HG03066 (cell line): ENCODE measurements at regions not wholly inside any gene's neighbourhood (a gene's known extent, or its start where the extent isn't known, plus 50 kb on each side); places are given as distances from the start of the nearest gene placed in this dataset.

Source experiments
- ATAC-seq: cut with Tn5 transposase; IDR thresholded peaks from one replicate; pipeline ENCODE4 v1.9.1; 2021; ENCODE audit warnings: low read depth; ENCODE audit not compliant: unreplicated experiment

- ATAC-seq: no peak
These were observed 156.9 kb upstream of the GLI2 start for GRCh38 chr2:120578576-120579352.

DNA sequence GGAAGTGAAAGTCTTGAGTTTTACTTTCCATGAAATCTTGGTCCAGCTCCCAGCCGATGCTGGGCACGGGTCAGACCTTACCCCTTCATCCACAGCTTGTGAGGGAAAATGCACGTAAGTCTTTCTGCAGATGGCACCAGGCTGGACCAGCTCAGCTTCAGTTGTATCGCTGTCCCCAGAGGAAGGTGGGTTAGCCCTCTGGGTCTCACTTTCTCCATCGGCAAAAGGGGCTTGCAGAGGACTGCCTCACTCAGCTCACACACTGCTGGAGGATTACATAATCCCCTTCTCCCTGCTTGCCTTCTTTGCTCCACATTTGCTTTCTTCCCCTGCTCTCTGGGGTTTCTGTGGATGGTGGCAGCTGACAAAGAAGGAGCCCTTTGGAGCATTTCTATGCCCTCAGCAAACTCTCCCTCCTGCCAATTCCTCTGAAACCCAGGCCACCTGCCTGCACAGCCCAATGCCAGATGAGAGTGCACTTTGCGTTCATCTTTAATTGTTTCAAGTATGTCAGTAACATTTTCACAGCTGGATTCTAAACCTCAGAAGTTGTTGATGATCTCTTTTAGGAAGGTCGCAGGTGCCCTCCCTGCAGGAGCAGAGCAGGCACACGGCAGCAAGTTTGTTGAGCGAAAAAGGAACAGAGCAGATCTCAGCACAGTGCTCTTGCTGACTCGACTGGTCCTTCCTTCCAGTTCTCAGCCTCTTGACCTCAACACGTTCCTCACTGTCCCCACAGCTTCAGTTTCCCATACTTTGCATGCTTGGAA is 155.6 kb upstream of the GLI2 start:
- ATAC-seq: no peak

- ATAC-seq: no peak
These were observed 155.0 kb upstream of the GLI2 start for GRCh38 chr2:120580709-120581108.

DNA sequence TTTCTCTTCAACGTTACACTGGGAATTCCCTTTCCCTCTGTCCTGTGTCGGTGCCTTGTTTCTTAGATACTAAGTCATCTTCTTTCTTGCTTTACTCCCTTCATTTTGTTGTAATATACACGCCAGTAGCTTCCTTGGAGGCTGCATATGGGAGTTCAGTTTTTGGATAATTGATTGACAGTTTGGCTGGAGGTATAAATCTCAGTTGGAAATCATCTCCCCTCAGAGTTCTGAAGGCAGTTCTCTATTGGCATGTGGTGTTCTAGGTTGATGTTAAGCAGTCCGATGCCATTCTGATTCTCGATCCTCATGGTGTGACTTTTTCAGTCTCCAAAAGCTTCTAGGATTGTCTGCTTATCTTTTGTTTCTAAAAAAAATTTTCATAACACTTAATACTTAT is 152.5 kb upstream of the GLI2 start:
- no peak for ATAC-seq

DNA sequence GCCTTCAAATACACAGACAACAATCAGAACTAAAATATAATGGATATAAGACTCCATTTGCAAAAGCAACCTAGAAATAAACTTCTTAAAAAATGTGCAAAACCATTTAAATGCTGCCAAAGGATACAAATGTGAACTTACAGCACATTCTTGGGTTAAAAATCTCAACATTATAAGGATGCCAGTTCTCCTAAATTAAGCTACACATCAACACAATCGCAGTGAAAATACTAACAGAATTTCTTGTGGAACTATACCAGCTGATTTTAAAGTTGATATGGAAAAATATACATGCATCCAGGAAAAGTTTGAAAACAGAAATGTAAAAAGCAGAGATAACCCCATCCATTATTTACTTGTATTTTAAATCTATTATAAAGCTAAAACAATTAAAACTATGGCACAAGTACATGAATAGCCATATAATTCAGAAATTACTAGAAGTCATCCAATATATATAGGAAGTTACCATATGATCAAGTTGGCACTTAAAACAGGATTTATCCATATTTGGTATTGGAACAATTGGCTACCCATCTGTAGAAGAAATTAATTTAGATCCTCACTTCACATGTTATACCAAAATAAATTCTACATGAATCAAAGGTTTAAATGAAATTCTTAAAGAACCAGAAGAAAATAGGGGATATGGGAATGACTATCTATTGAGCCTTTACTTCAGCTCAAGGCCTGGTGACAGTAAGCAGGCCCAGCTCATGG is 151.7 kb upstream of the GLI2 start:
- ATAC-seq: no peak

DNA sequence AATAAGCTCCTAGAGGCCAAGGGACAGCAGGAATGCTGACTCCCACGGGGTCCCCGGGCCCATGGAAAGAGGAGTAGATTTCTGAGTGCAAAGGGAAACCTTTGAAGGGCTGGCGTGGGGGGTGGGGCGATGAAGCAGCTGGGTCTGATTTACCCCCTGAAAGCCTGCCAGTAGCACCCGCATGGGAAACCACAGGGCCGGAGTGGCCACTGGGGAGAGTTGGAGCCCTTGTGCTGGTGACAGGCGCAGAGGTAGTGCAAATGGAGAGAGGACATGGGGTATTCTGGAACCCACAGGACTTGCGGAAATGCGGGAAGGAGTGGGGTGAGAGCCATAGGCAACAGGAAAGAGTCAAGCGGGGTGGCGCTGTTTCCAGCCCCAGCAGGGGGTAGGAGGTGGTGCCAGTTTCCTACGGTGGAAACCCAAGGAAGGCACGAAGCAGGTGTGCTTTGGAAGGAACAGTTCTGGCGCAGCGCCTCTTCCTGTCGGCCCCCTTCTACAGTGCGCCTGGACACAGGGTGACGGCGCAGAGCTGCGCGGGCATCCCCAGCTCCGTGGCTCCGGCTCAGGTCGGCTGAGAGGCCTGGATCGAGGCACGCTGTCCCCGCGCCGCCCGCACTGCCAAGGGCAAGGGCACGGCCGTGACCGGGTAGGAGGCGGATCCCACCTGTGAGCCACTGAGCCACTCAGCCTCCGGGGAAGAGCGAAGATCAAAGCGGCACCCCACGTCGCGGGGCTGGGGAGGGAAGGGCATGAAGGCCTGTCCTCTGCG is 149.0 kb upstream of the GLI2 start:
- no peak for ATAC-seq

DNA sequence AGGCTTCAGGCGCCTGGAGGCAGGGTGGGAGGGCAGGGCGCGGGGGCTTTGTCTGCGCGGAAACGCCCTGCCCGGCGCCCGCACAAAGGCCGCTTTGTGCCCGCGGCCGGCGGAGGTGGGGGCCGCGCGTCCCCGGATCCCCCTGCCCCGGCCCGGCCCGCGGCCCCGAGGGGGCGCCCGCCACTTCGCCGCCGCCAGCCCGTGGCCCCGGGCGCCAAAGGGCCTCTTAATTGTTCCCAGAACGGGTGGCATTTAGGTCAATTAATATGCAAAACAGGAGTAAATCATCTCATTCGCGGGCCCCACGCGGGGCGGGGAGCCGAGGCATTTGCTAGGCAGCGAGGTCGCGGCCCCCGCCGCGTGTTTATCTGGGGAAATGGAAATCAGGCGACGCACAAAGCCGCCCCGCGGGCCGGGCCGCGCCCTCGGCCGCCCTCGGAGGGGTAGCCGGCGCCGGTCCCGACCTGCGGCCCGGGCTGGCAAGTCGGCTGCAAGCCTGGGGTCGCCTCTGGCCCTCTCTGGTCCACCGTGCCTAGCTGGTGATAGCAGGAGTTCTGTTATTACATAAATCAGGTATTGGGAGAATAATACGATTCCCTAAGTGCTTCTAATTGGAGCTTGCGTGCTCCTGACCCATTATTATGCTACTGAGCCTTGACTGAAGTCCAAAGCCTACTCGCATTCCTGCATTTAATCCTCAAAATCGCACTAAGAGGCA is 148.2 kb upstream of the GLI2 start:
- no peak for ATAC-seq

DNA sequence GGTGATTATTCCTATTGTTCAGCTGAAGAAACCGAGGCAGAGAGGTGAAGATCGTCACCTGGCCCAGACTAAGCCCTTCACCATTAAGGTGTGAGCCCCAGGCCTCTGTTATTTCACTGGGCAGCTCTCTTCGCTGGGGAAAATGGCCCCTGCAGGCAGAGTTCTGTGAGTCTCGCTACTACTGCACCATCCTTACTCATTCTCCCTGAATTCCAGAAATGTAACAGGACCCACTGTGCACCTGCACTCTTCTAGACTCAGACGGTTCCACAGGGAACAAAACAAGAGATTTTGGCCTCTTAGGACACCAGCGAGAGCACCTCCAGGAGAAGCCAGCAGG is 147.7 kb upstream of the GLI2 start:
- ATAC-seq: no peak

DNA sequence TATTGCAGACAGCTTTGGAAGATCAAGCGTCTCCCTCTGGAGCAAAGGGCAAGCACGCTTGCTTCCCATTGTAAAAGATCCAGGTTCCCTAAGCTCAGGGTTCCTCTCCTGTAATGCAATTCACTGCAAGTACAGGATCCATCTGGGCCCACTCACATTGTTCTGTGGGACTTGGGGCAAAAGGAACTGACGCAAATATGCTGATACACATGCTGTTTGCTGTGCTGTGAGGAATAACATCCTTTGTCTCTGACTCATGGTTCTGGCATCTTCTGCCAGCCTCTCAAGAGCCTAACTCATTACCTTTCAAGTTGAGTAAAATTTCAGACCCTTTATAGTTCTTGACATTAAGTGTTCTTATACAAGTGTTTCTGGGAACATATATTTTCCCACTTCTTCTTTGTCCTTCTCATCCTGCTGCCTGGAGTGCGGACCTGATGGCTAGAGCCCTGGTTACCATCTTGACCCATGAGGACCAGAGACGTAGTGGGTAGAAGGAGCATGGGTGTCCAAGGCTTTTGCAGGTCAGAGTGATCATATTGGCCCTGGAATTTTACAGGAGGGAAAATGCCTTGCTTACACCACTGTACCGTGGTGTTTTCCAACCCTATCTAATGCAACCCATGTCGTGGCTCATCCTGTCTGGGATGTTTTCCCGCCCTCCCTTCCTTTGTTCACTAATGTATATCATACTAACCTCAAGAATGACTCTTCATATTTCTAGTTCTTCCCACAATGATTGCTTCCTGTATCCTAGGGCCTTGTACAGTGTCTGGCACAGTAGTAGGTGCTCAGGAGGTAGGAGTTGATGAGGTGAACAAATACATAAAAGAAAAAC is 145.7 kb upstream of the GLI2 start:
- ATAC-seq: no peak

DNA sequence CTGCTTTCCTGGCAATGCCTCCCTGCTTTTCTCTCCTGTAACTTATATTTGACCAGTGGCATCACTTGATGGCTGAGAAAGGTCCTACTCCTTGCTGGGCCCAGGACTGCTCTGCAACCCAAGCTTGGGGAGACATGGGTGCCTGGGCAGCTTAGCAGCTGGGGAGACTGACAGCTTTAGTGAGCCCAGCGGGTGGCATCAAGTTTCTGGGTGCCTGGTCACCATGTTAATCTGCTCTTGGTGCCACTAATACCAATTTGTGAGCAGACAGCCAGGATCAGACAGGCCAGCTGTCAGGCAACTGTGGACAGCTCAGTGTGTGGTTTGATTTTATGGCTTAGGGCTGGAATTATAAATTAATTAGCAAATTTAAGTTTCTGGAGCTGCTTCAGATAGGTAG is 144.8 kb upstream of the GLI2 start:
- ATAC-seq: no peak

DNA sequence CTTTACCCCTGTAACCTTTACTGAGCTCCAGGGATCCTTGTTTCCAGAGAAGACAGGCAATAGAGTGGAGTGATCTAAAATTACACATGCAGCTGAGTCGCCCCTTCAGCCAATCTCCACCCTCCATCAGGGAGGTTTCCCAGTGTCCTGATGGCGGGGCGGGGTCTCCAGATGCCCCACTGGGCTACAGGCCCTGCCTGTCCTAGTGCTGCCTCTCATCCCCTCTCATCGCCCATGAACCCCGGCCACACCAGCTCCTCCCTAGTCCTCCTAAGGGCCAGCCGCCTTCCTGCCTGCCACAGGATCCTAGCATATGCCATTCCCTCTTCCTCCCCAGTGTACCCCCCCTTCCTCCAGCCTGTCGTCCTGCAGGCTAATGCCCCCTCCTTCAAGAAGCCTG is 144.1 kb upstream of the GLI2 start:
- ATAC-seq: no peak

- ATAC-seq: no peak
These were observed 143.6 kb upstream of the GLI2 start for GRCh38 chr2:120592084-120592483.

DNA sequence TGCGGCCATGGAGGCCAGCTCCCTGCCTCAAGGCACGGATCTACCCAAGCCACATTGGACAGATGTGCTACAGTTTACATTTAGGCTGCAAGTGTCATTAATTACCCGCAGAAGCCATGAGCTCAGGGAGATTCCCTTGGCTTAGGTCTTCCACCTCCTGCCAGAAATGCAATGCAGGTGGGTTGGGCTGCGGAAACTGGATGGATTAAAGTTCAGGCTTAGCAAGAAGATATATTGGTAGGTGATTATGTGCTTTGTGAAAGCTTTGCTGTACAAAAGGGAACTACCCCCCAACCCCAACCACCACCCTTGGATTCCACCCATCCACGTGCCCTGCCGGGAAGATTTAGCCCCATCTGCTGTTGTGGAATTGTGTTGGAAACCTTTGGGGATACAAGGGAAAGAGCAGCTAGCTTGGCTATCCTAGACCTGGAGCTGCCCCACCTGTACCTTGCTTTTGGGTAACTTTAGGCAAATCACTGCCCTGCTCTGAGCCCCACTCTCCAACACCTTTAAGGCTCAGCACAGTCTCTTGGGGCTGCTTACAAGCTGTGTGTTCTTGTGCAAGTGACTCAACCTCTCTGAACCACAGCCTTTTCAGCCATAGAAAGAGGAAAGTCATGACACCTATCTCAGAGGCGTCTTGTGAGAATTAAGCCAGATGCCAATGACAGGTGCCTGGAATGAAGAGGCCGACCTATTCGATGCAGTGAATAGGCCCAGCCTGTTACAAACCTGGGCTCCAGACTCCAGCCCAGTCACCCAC is 141.6 kb upstream of the GLI2 start:
- ATAC-seq: no peak

DNA sequence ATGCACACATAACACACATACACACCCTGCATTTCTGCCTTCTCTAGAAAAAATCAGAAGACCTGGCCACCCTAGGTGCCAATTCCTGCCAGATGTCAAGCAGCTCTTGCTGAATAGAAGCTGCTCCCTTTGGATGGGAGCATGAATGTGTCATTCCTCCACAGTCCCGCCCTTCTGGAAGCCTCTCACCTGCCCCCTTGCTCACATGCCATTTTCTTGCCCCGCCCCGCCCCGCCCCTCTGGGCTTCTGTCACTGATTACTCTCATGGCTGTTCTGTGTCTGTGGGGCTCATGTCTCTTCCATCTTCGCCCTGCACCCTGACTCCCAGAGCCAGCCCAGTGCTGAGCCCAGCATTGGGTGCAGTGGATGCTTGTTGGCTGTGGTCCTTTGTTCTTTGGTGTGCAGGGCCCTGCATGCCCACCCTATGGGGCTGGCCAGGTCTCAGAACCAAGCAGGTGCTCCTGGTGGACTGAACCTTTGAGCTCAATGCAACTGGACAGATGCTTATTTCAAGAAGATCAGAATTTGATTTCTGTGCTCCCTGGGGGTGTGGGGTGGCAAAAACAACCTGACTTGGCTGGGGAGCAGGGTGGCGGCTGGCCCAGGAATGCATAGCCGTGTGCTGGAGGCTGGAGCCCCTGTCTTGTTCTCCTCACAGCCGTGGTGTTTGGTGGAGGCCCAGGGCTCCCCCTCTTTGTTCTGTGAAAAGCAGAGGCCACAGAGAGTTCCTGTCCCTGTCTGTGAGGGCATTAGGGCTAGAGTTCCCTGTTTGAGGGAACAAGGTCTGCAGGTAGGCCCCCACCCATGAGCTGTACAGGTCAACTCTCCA is 140.6 kb upstream of the GLI2 start:
- no peak for ATAC-seq

DNA sequence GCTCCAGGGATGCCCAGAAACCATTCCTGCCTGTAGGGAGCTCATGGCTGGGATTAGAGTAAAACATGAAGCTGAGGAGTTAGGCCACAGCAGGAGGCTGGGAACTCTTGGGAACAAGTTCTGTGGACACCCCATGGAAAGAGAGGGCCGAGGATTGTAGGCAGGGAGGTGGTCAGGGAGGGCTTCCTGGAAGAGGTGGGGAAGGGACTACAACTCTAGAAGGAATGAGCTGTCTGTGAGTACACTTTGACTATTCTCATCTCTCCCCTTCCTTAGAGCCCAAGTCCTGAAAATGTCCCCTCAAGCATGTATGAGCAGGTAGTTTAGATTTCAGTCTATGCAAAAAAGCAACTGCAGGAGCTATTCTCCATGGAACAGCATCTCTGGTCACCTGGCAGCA is 139.9 kb upstream of the GLI2 start:
- no peak for ATAC-seq

DNA sequence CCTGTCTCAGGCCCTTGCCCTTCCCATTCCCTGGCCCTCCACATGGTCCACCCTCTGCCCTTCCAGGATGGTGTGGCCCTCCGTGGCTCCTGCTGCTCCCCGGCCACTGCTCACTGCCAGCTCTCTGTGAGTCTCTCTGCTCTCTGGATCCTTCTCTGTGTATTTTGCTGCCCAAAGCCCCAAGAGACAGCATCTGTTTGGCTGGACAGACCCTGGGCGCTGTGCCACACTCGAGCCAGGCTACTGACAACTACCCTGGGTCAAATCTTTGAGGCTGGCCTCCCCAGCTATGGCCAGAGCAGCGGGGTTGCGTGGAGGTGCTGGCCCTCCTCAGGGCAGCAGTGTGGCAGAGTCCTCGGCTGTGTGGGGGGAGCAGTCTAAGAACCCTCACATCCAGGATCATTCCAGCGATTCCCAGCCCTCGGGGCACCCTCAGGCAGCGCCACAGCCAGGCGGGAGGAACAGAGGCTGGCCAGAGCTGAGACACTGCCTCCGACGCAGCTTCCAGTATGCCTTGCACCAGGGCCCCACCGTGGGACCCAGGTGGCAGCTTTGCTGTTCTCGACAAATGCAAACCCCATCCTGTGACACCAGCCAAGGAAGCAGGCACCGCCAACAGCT is 139.4 kb upstream of the GLI2 start:
- no peak for ATAC-seq

DNA sequence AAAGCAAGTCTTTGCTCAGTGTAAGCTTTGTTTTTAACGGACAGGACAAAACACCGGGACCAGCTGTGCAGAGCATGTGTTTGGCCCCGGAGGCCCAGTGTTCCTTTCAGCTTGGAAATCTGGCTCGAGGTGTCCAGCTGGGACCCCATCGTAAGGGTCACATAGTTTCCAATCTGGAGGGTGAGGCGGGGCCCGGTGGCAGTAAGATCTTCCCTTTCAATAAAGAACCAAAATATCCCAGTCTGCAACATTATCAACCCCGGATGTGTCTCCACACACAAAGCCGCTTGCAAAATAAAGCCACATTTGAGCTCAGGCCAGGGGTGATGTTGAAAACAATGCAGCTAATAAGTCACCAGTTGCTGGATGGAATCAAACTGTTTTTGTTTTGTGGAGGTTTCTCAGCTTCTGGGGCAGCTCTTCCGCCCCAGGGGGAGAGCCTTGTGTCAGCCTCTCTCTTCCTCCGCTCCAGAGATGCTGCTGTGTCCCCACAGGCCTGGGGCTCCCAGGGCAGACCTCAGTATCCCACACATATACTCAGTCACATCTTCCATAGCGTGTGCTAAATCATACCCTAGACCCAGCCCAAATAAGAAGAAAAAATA is 138.6 kb upstream of the GLI2 start:
- no peak for ATAC-seq
